ENCODE measurements at regions not wholly inside any gene's neighbourhood (a gene's known extent, or its start where the extent isn't known, plus 50 kb on each side); places are given as distances from the start of the nearest gene placed in this dataset.

GRCh38 chr13:76438050-76438449 lies 448.2 kb downstream of the KCTD12 start:
- Histone ChIP-seq H4K20me1 (ENCODE audit: insufficient read depth) (no peaks in the 10 kb centered on the region), H3K27me3 (ENCODE audit: insufficient read depth, low read depth) (no peaks in the 10 kb centered on the region), H3F3A (ENCODE audit: insufficient read depth, low read depth) (no peaks in the 10 kb centered on the region), H3K9me2 (ENCODE audit: insufficient read depth) (no peaks in the 10 kb centered on the region), H2AFZ (no peak overlapping the region), H3K4me3 (no peak overlapping the region), H3K79me2 (ENCODE audit: low read depth) (no peaks in the 10 kb centered on the region), H3K4me1 (replicated peaks; ENCODE audit: insufficient read depth) (no peaks in the 10 kb centered on the region), H3K27ac (no peak overlapping the region), H3K9me3 (ENCODE audit: insufficient read depth, low read depth) (no peaks in the 10 kb centered on the region), H3K4me2 (no peak overlapping the region), H3K36me3 (ENCODE audit: low read depth) (no peaks in the 10 kb centered on the region)
- TF ChIP-seq CTCF (conservative IDR thresholded peaks at IDR 0.05) (no peak), EZH2 (IDR thresholded peaks at IDR 0.05; ENCODE audit: low read depth) (no peak)
- intact Hi-C loops (cut with micrococcal nuclease; ENCODE audit: unreplicated experiment) = no loop called here
- ChIA-PET CTCF (no interaction called here), POLR2A (ENCODE audit: unreplicated experiment) (no interaction called here)
- no TSS peak for BruUV-seq (replicated peaks)
- DNase-seq = no peak

GRCh38 chr13:76425935-76426334 lies 460.3 kb downstream of the KCTD12 start:
- no peak for TF ChIP-seq EZH2 (IDR thresholded peaks at IDR 0.05; ENCODE audit: low read depth)
- no peak for TF ChIP-seq CTCF (conservative IDR thresholded peaks at IDR 0.05)
- ChIA-PET CTCF (no interaction called here), POLR2A (ENCODE audit: unreplicated experiment) (no interaction called here)
- H3K4me3 ChIP-seq = no peak overlapping the region
- H3K27ac ChIP-seq = no peak overlapping the region
- intact Hi-C loops (cut with micrococcal nuclease; ENCODE audit: unreplicated experiment) = no loop called here
- H3K36me3 ChIP-seq (ENCODE audit: low read depth) = no peaks in the 10 kb centered on the region
- no peaks in the 10 kb centered on the region for H4K20me1 ChIP-seq (ENCODE audit: insufficient read depth)
- H3K9me2 ChIP-seq (ENCODE audit: insufficient read depth) = no peaks in the 10 kb centered on the region; the same call in 1 of the 2 replicates
- no peaks in the 10 kb centered on the region for H3K79me2 ChIP-seq (ENCODE audit: low read depth)
- H3F3A ChIP-seq (ENCODE audit: insufficient read depth, low read depth) = no peaks in the 10 kb centered on the region
- BruUV-seq (replicated peaks) = no TSS peak
- H3K4me1 ChIP-seq (replicated peaks; ENCODE audit: insufficient read depth) = no peaks in the 10 kb centered on the region
- H3K27me3 ChIP-seq (ENCODE audit: insufficient read depth, low read depth) = no peaks in the 10 kb centered on the region
- H2AFZ ChIP-seq = no peak overlapping the region
- DNase-seq = no peak
- no peaks in the 10 kb centered on the region for H3K9me3 ChIP-seq (ENCODE audit: insufficient read depth, low read depth)
- H3K4me2 ChIP-seq = no peak overlapping the region

GRCh38 chr13:76421011-76421410 lies 465.2 kb downstream of the KCTD12 start:
- no peak overlapping the region for H2AFZ ChIP-seq
- H3K9me3 ChIP-seq (ENCODE audit: insufficient read depth, low read depth) = no peaks in the 10 kb centered on the region
- POLR2A ChIA-PET (ENCODE audit: unreplicated experiment) = interaction anchor here (0.7 kb wide), 1 partner anchor 939 kb away, joined by 6 read pairs; the partner anchor contains the start of gene TBC1D4

More at GRCh38 chr13:76421011-76421410, 465.2 kb downstream of the KCTD12 start:
- Histone ChIP-seq H3K79me2 (ENCODE audit: low read depth) (no peaks in the 10 kb centered on the region), H3K4me3 (no peak overlapping the region), H3K27me3 (ENCODE audit: insufficient read depth, low read depth) (no peaks in the 10 kb centered on the region), H3F3A (ENCODE audit: insufficient read depth, low read depth) (no peaks in the 10 kb centered on the region), H3K4me1 (replicated peaks; ENCODE audit: insufficient read depth) (no peaks in the 10 kb centered on the region), H4K20me1 (ENCODE audit: insufficient read depth) (no peaks in the 10 kb centered on the region), H3K4me2 (no peak overlapping the region), H3K9me2 (ENCODE audit: insufficient read depth) (no peaks in the 10 kb centered on the region), H3K27ac (no peak overlapping the region), H3K36me3 (ENCODE audit: low read depth) (no peaks in the 10 kb centered on the region)
- CTCF ChIA-PET = no interaction called here
- intact Hi-C loops (cut with micrococcal nuclease; ENCODE audit: unreplicated experiment) = no loop called here
- no TSS peak for BruUV-seq (replicated peaks)
- DNase-seq = no peak
- TF ChIP-seq CTCF (conservative IDR thresholded peaks at IDR 0.05) = no peak
- no peak for TF ChIP-seq EZH2 (IDR thresholded peaks at IDR 0.05; ENCODE audit: low read depth)
